Ishikawa (cell line): ENCODE measurements at regions not wholly inside any gene's neighbourhood (a gene's known extent, or its start where the extent isn't known, plus 50 kb on each side); places are given as distances from the start of the nearest gene placed in this dataset.

ENCODE experiments used
- YY1 ChIP-seq: IDR thresholded peaks from 2 replicates; pipeline ENCODE4 v1.6.1; 2012; ENCODE audit warnings: low read depth
- TF ChIP-seq, protein P1 (sequence below): IDR thresholded peaks from 2 replicates; pipeline ENCODE4 v1.6.1; 2012; ENCODE audit warnings: low read depth, mild to moderate bottlenecking
- TF ChIP-seq, protein P2 (sequence below): IDR thresholded peaks from 2 replicates; pipeline ENCODE4 v1.6.1; 2012

GRCh38 chr6:170006071-170006899, 254.9 kb downstream of the ERMARD start:
- TF ChIP-seq, protein P1, sequence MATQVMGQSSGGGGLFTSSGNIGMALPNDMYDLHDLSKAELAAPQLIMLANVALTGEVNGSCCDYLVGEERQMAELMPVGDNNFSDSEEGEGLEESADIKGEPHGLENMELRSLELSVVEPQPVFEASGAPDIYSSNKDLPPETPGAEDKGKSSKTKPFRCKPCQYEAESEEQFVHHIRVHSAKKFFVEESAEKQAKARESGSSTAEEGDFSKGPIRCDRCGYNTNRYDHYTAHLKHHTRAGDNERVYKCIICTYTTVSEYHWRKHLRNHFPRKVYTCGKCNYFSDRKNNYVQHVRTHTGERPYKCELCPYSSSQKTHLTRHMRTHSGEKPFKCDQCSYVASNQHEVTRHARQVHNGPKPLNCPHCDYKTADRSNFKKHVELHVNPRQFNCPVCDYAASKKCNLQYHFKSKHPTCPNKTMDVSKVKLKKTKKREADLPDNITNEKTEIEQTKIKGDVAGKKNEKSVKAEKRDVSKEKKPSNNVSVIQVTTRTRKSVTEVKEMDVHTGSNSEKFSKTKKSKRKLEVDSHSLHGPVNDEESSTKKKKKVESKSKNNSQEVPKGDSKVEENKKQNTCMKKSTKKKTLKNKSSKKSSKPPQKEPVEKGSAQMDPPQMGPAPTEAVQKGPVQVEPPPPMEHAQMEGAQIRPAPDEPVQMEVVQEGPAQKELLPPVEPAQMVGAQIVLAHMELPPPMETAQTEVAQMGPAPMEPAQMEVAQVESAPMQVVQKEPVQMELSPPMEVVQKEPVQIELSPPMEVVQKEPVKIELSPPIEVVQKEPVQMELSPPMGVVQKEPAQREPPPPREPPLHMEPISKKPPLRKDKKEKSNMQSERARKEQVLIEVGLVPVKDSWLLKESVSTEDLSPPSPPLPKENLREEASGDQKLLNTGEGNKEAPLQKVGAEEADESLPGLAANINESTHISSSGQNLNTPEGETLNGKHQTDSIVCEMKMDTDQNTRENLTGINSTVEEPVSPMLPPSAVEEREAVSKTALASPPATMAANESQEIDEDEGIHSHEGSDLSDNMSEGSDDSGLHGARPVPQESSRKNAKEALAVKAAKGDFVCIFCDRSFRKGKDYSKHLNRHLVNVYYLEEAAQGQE: no peak
- no peak for TF ChIP-seq YY1
- TF ChIP-seq, protein P2, sequence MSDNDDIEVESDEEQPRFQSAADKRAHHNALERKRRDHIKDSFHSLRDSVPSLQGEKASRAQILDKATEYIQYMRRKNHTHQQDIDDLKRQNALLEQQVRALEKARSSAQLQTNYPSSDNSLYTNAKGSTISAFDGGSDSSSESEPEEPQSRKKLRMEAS: no peak
